ENCODE measurements at regions not wholly inside any gene's neighbourhood (a gene's known extent, or its start where the extent isn't known, plus 50 kb on each side); places are given as distances from the start of the nearest gene placed in this dataset.

GRCh38 chr4:18957716-18958115, 936.2 kb upstream of the LCORL start:
- Histone ChIP-seq H3K36me3 (replicated peaks in 1 of 2; ENCODE audit: control insufficient read depth in 1 of 2, insufficient read depth in 2 of 2, low read length in 1 of 2) (no peaks in the 10 kb centered on the region), H3K9me2 (no peaks in the 10 kb centered on the region), H4K20me1 (ENCODE audit: insufficient read depth) (no peaks in the 10 kb centered on the region), H3K79me2 (ENCODE audit: insufficient read depth) (no peaks in the 10 kb centered on the region), H3K4me3 (ENCODE audit: low read depth in 2 of 2, low read length in 1 of 2) (no peak overlapping the region), H3K9ac (no peak overlapping the region), H3K4me1 (ENCODE audit: control insufficient read depth in 1 of 2, insufficient read depth in 2 of 2, low read depth in 1 of 2, low read length in 1 of 2) (no peaks in the 10 kb centered on the region), H3K9me3 (no peaks in the 10 kb centered on the region), H3K4me2 (no peak overlapping the region), H3K27me3 (ENCODE audit: insufficient read depth) (no peaks in the 10 kb centered on the region), H3F3A (replicated peaks; ENCODE audit: insufficient read depth) (no peaks in the 10 kb centered on the region), H2AFZ (ENCODE audit: low read depth) (no peak overlapping the region), H3K27ac (ENCODE audit: low read depth in 2 of 2, low read length in 1 of 2) (no peak overlapping the region)
- ChIA-PET CTCF (no interaction called here), POLR2A (no interaction called here)
- WGBS (ENCODE audit: low lambda C conversion rate), result 10% methylated on average over 6 of the region's 6 CpGs
- DNase-seq, result no peak
- TF ChIP-seq RCOR1 (IDR thresholded peaks at IDR 0.05; ENCODE audit: low read length) (no peak), YY1 (IDR thresholded peaks at IDR 0.05; ENCODE audit: low read depth) (no peak)
- TF ChIP-seq, protein P1, sequence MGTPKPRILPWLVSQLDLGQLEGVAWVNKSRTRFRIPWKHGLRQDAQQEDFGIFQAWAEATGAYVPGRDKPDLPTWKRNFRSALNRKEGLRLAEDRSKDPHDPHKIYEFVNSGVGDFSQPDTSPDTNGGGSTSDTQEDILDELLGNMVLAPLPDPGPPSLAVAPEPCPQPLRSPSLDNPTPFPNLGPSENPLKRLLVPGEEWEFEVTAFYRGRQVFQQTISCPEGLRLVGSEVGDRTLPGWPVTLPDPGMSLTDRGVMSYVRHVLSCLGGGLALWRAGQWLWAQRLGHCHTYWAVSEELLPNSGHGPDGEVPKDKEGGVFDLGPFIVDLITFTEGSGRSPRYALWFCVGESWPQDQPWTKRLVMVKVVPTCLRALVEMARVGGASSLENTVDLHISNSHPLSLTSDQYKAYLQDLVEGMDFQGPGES (IDR thresholded peaks at IDR 0.05; ENCODE audit: low read depth, low read length), result no peak

DNA sequence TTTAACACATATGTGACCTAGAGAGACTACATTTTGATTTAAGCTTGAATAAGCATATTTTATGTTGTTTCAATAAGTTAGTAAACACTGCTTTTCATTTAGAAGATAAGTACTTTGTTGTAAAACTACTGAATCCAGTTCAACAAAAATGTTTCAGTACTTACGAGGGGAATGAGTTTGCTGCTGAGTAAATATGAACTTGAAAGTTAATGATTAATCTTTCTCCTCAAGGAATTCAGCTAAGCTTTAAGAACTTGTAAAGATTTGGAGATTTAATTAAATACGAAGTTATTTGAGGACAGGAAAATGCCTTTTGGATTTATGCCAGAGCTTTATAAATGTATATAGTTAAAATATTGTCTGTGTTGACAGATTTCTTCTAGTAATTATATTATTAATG, 933.0 kb upstream of the LCORL start:
- H3K4me3 ChIP-seq (ENCODE audit: low read depth in 2 of 2, low read length in 1 of 2), result no peak overlapping the region
- H3K4me2 ChIP-seq, result no peak overlapping the region
- no peak for DNase-seq
- H3K4me1 ChIP-seq (ENCODE audit: control insufficient read depth in 1 of 2, insufficient read depth in 2 of 2, low read depth in 1 of 2, low read length in 1 of 2), result no peaks in the 10 kb centered on the region
- CTCF ChIA-PET, result no interaction called here
- no peak overlapping the region for H2AFZ ChIP-seq (ENCODE audit: low read depth)
- H3K79me2 ChIP-seq (ENCODE audit: insufficient read depth), result no peaks in the 10 kb centered on the region
- no peaks in the 10 kb centered on the region for H3K9me2 ChIP-seq
- POLR2A ChIA-PET, result no interaction called here
- no peaks in the 10 kb centered on the region for H3K36me3 ChIP-seq (replicated peaks in 1 of 2; ENCODE audit: control insufficient read depth in 1 of 2, insufficient read depth in 2 of 2, low read length in 1 of 2)
- 32% methylated on average over 2 of the region's 2 CpGs for WGBS (ENCODE audit: low lambda C conversion rate)
- H3K9me3 ChIP-seq, result no peaks in the 10 kb centered on the region
- no peak overlapping the region for H3K9ac ChIP-seq
- no peaks in the 10 kb centered on the region for H3F3A ChIP-seq (replicated peaks; ENCODE audit: insufficient read depth)
- no peaks in the 10 kb centered on the region for H4K20me1 ChIP-seq (ENCODE audit: insufficient read depth)
- H3K27me3 ChIP-seq (ENCODE audit: insufficient read depth), result no peaks in the 10 kb centered on the region
- H3K27ac ChIP-seq (ENCODE audit: low read depth in 2 of 2, low read length in 1 of 2), result no peak overlapping the region
- TF ChIP-seq, protein P2, sequence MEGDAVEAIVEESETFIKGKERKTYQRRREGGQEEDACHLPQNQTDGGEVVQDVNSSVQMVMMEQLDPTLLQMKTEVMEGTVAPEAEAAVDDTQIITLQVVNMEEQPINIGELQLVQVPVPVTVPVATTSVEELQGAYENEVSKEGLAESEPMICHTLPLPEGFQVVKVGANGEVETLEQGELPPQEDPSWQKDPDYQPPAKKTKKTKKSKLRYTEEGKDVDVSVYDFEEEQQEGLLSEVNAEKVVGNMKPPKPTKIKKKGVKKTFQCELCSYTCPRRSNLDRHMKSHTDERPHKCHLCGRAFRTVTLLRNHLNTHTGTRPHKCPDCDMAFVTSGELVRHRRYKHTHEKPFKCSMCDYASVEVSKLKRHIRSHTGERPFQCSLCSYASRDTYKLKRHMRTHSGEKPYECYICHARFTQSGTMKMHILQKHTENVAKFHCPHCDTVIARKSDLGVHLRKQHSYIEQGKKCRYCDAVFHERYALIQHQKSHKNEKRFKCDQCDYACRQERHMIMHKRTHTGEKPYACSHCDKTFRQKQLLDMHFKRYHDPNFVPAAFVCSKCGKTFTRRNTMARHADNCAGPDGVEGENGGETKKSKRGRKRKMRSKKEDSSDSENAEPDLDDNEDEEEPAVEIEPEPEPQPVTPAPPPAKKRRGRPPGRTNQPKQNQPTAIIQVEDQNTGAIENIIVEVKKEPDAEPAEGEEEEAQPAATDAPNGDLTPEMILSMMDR (IDR thresholded peaks at IDR 0.05), result no peak
- no peak for TF ChIP-seq MXI1 (IDR thresholded peaks at IDR 0.05; ENCODE audit: low read depth, low read length)
- TF ChIP-seq TAF1 (IDR thresholded peaks at IDR 0.05; ENCODE audit: borderline replicate concordance, low read depth, low read length), result no peak
- TF ChIP-seq SIN3A (IDR thresholded peaks at IDR 0.05; ENCODE audit: borderline replicate concordance, low read depth, low read length), result no peak

- Histone ChIP-seq H3K36me3 (replicated peaks in 1 of 2; ENCODE audit: control insufficient read depth in 1 of 2, insufficient read depth in 2 of 2, low read length in 1 of 2) (no peaks in the 10 kb centered on the region), H3K9me3 (no peaks in the 10 kb centered on the region), H3K9me2 (no peaks in the 10 kb centered on the region), H4K20me1 (ENCODE audit: insufficient read depth) (no peaks in the 10 kb centered on the region), H3K9ac (no peak overlapping the region), H3F3A (replicated peaks; ENCODE audit: insufficient read depth) (no peaks in the 10 kb centered on the region), H3K27me3 (ENCODE audit: insufficient read depth) (no peaks in the 10 kb centered on the region), H3K4me3 (ENCODE audit: low read depth in 2 of 2, low read length in 1 of 2) (no peak overlapping the region), H3K79me2 (ENCODE audit: insufficient read depth) (no peaks in the 10 kb centered on the region), H3K27ac (ENCODE audit: low read depth in 2 of 2, low read length in 1 of 2) (no peak overlapping the region), H3K4me2 (no peak overlapping the region), H2AFZ (ENCODE audit: low read depth) (no peak overlapping the region), H3K4me1 (ENCODE audit: control insufficient read depth in 1 of 2, insufficient read depth in 2 of 2, low read depth in 1 of 2, low read length in 1 of 2) (no peaks in the 10 kb centered on the region)
- ChIA-PET CTCF (no interaction called here), POLR2A (no interaction called here)
- TF ChIP-seq FOSL2 (IDR thresholded peaks at IDR 0.05; ENCODE audit: borderline replicate concordance, low read depth), result no peak
- TF ChIP-seq, protein P3, sequence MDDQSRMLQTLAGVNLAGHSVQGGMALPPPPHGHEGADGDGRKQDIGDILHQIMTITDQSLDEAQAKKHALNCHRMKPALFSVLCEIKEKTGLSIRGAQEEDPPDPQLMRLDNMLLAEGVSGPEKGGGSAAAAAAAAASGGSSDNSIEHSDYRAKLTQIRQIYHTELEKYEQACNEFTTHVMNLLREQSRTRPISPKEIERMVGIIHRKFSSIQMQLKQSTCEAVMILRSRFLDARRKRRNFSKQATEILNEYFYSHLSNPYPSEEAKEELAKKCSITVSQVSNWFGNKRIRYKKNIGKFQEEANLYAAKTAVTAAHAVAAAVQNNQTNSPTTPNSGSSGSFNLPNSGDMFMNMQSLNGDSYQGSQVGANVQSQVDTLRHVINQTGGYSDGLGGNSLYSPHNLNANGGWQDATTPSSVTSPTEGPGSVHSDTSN (IDR thresholded peaks at IDR 0.05), result no peak
- TF ChIP-seq RCOR1 (IDR thresholded peaks at IDR 0.05; ENCODE audit: low read length), result no peak
- TF ChIP-seq USF1 (IDR thresholded peaks at IDR 0.05; ENCODE audit: borderline replicate concordance, low read depth), result no peak
- TF ChIP-seq, protein P1 (IDR thresholded peaks at IDR 0.05; ENCODE audit: low read depth, low read length), result no peak
- DNase-seq, result no peak
Measured at GRCh38 chr4:18953613-18954012, 932.1 kb upstream of the LCORL start.

Data from SK-N-SH (cell line).